ENCODE measurements at regions not wholly inside any gene's neighbourhood (a gene's known extent, or its start where the extent isn't known, plus 50 kb on each side); places are given as distances from the start of the nearest gene placed in this dataset.

DNA sequence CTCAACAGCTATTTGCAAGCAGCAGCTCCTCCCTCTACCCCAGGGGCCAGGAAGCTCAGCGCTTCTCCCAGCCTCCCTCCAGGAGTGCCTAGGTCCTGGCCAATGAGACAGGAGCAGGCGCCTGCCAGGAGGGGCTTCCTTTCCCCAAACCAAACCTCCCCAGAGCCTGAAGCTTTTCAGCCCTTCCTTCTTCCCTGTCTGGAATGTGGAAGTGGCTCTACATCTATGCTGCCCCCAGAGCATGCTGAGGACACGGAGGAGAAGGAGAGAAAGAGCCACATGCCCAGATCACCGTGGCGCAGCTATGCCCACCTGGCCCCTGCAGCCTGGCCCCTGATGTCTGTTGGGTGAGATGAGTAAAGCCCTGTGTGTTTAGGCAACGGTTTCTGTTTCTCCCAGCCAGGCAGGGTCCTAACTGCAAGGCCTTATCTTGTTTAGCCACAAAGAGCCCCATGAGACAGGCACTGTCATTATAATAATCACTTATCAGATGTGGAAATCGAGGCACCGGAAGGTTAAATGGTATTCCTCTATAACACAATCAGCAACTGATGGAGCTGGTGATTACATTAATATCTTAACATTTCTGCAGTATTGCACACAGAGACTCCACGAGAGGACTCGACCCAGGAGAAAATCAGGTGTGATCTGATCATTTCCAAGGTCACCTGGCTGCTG is 315.8 kb downstream of the CTTN start:
- POLR2A ChIA-PET: no interaction called here
- CTCF ChIA-PET: no interaction called here
- DNase-seq (ENCODE audit: extremely low spot score): no peak
- TF ChIP-seq L3MBTL2 (conservative IDR thresholded peaks at IDR 0.05): no peak
- TF ChIP-seq ARNT (IDR thresholded peaks at IDR 0.05): no peak
- TF ChIP-seq FOXM1 (IDR thresholded peaks at IDR 0.05; ENCODE audit: borderline replicate concordance): no peak
- no peak for TF ChIP-seq SP1 (IDR thresholded peaks at IDR 0.05)
- no peak for TF ChIP-seq TARDBP (IDR thresholded peaks at IDR 0.05)
- TF ChIP-seq FOXA1 (IDR thresholded peaks at IDR 0.05): no peak
- TF ChIP-seq CTBP1 (IDR thresholded peaks at IDR 0.05; ENCODE audit: borderline replicate concordance): no peak
- no peak for TF ChIP-seq HDGF (IDR thresholded peaks at IDR 0.05; ENCODE audit: borderline replicate concordance)
- no peak for TF ChIP-seq BHLHE40 (IDR thresholded peaks at IDR 0.05; ENCODE audit: borderline replicate concordance)
- TF ChIP-seq ZNF384 (IDR thresholded peaks at IDR 0.05): no peak
- no peak for TF ChIP-seq ELF4 (IDR thresholded peaks at IDR 0.05)
- no peak for TF ChIP-seq FOXK2 (IDR thresholded peaks at IDR 0.05)
- no peak for TF ChIP-seq SUZ12 (IDR thresholded peaks at IDR 0.05)
- TF ChIP-seq LEF1 (IDR thresholded peaks at IDR 0.05; ENCODE audit: borderline replicate concordance): no peak
- TF ChIP-seq, protein P1, sequence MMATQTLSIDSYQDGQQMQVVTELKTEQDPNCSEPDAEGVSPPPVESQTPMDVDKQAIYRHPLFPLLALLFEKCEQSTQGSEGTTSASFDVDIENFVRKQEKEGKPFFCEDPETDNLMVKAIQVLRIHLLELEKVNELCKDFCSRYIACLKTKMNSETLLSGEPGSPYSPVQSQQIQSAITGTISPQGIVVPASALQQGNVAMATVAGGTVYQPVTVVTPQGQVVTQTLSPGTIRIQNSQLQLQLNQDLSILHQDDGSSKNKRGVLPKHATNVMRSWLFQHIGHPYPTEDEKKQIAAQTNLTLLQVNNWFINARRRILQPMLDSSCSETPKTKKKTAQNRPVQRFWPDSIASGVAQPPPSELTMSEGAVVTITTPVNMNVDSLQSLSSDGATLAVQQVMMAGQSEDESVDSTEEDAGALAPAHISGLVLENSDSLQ (IDR thresholded peaks at IDR 0.05): no peak
- no peak for TF ChIP-seq NFRKB (IDR thresholded peaks at IDR 0.05)

DNA sequence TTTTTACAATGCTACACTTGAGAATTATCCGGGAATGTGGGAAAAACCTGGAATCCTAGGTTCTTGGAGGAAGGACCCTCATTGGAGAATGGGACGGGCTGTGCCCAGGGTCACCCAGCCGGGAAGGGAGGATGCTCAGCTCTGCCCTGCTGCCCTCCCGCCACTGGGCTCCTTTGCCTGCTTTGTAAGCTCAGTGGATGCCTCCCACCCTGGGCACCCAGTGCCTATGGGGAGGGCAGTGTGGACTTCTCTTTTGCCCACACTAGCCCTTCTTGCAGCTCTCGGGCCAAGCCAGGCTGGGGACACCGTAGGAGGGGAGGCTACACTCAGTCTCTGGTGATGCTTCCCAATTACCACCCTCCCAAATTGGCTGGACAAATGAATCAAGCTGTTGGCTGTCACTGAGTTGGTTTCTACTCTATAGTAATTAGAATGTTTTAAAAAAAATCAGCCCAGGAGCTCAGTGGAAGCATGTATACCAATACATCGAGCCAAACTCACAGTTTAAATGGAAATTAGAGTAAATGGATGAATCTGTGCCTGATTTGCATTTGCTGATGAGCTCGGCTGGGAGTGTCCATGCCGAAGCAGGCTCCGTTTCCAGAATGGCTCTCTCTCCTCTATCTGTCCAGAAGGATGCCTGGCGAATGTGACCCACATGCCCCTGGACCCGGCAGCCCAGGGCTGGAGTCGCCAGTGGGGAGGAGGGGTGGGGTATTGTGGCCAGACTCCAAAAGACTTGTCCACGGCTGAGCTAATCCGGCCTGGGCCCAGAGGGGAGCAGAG is 317.0 kb downstream of the CTTN start:
- CTCF ChIA-PET: no interaction called here
- POLR2A ChIA-PET: no interaction called here
- TF ChIP-seq SP1 (IDR thresholded peaks at IDR 0.05) (no peak), ZNF384 (IDR thresholded peaks at IDR 0.05) (no peak), HDGF (IDR thresholded peaks at IDR 0.05; ENCODE audit: borderline replicate concordance) (no peak), CTBP1 (IDR thresholded peaks at IDR 0.05; ENCODE audit: borderline replicate concordance) (no peak), L3MBTL2 (conservative IDR thresholded peaks at IDR 0.05) (no peak), ELF4 (IDR thresholded peaks at IDR 0.05) (no peak)
- no peak for DNase-seq (ENCODE audit: extremely low spot score)

DNA sequence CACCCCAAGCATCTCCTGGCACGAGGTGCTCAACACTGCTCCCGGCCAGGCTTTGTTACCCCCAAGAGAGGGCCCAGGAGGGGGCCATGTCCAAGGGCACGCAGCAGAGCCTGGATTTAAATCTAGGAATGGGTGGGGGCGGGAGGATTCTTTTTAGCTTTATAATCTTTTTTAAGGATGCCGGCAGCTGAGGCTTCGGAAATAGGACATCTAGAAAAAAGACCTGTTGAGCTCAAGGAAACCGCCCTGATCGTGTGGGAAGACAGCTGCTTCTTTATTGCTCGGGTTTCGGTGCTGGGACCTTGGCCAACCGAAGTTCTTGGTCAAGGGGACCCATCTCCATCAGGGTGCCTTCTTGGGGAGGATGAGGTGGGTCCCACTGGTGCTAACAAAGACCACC is 317.9 kb downstream of the CTTN start:
- POLR2A ChIA-PET: no interaction called here
- CTCF ChIA-PET: no interaction called here
- DNase-seq (ENCODE audit: extremely low spot score): no peak
- TF ChIP-seq HDGF (IDR thresholded peaks at IDR 0.05; ENCODE audit: borderline replicate concordance): no peak
- TF ChIP-seq SUZ12 (IDR thresholded peaks at IDR 0.05): no peak

DNA sequence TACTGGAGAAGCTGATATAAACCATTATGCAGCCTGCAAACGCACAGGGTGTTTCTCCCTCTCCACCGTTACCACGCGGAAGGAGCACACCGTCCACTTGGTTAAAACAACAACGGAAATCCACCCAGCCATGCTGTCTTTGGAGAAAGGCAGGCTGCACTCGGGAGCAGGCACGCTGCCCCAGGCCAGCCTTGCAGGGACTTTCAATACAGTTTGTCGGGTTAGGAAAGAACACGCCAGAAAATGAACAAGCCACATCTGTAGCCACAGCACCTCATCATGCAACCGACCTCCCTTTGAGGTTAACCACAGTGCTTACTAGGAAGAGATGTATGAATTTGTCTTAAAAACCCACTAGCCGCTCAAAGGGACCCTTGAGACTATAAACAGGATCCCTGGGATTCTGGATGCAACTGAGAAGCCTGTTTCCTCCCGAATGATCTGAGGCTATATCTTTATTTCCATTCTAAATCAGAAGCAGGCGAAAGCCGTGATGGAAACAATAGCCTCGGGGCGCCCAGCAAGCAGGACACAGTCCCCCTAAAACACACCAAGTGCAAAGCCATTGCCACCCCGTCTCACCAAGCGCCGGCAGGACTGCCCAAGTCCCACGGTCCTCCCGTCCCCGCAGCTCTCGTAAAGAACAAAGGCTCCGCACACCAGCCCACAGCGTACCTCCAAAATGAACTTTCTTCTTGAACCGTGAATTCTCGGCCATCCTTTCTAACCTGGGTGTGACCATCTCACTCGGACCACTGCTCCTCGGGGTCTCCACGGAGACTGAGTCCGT is 318.9 kb downstream of the CTTN start:
- CTCF ChIA-PET: no interaction called here
- TF ChIP-seq ARNT (IDR thresholded peaks at IDR 0.05) (no peak), HDGF (IDR thresholded peaks at IDR 0.05; ENCODE audit: borderline replicate concordance) (no peak), LEF1 (IDR thresholded peaks at IDR 0.05; ENCODE audit: borderline replicate concordance) (no peak), FOXA1 (IDR thresholded peaks at IDR 0.05) (no peak), ELF4 (IDR thresholded peaks at IDR 0.05) (no peak), BHLHE40 (IDR thresholded peaks at IDR 0.05; ENCODE audit: borderline replicate concordance) (no peak), ZNF384 (IDR thresholded peaks at IDR 0.05) (no peak), SUZ12 (IDR thresholded peaks at IDR 0.05) (no peak), L3MBTL2 (conservative IDR thresholded peaks at IDR 0.05) (no peak), NFRKB (IDR thresholded peaks at IDR 0.05) (no peak), TARDBP (IDR thresholded peaks at IDR 0.05) (no peak), CTBP1 (IDR thresholded peaks at IDR 0.05; ENCODE audit: borderline replicate concordance) (no peak)
- TF ChIP-seq, protein P1 (IDR thresholded peaks at IDR 0.05): no peak
- no peak for DNase-seq (ENCODE audit: extremely low spot score)

DNA sequence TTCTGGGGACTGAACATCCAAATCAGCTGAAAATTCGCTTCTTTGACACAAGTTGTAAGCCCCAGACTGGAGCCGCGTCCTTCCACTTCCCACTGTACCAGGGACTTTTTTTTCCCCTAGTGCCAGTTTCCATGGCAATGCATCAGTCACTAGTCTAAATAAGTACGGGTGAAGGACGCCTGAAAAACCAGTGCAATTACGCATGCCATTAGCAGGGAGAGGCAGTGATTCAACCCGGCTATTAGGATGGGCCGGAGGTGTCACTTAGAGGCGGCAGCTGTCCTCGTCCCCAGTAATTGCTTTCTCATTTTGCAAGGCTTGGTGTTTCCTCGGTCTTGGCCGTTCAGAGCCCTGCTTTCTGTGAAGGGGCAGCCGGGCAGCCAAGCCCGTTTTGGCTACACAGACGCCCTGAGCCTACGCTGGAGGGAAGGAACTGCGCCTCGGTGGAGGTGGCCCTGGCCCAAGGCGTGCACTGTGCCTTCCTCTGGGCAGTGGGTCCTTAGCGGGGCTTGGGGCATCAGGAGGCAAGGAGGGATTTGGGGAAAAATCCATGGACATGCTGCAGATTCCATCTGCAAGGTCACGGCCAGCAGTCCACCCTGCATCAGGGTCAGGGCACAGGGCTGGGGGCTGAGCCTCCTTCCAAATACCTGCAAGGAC is 319.7 kb downstream of the CTTN start:
- DNase-seq (ENCODE audit: extremely low spot score): no peak
- ChIA-PET POLR2A (no interaction called here), CTCF (no interaction called here)
- no peak for TF ChIP-seq FOXA1 (IDR thresholded peaks at IDR 0.05)
- TF ChIP-seq HDGF (IDR thresholded peaks at IDR 0.05; ENCODE audit: borderline replicate concordance): no peak
- TF ChIP-seq ELF4 (IDR thresholded peaks at IDR 0.05): no peak
- TF ChIP-seq NFRKB (IDR thresholded peaks at IDR 0.05): no peak
- no peak for TF ChIP-seq ZNF384 (IDR thresholded peaks at IDR 0.05)
- TF ChIP-seq SP1 (IDR thresholded peaks at IDR 0.05): no peak
- no peak for TF ChIP-seq ARNT (IDR thresholded peaks at IDR 0.05)
- TF ChIP-seq FOXM1 (IDR thresholded peaks at IDR 0.05; ENCODE audit: borderline replicate concordance): no peak
- TF ChIP-seq TARDBP (IDR thresholded peaks at IDR 0.05): no peak
- no peak for TF ChIP-seq L3MBTL2 (conservative IDR thresholded peaks at IDR 0.05)
- no peak for TF ChIP-seq BHLHE40 (IDR thresholded peaks at IDR 0.05; ENCODE audit: borderline replicate concordance)
- TF ChIP-seq SUZ12 (IDR thresholded peaks at IDR 0.05): no peak
- TF ChIP-seq, protein P1 (IDR thresholded peaks at IDR 0.05): no peak
- TF ChIP-seq FOXK2 (IDR thresholded peaks at IDR 0.05): no peak
- TF ChIP-seq CTBP1 (IDR thresholded peaks at IDR 0.05; ENCODE audit: borderline replicate concordance): no peak

More for the DNA sequence above, 318.9 kb downstream of the CTTN start:
- POLR2A ChIA-PET: no interaction called here

All from HEK293T (cell line).